Stimulated activated naive B cell treated with anti-CD40 and anti-IgM and Interleukin-4, amounts not matched to agents 10 μg/mL and 1 μg/mL and 100 μg/mL, for 72 hours (primary cell): ENCODE measurements at regions not wholly inside any gene's neighbourhood (a gene's known extent, or its start where the extent isn't known, plus 50 kb on each side); places are given as distances from the start of the nearest gene placed in this dataset.
A peak's percentile ranks its signal among the peaks of the same experiment; 100 is the strongest.
"Not testable (repeated sequence)": the region's sequence is repeated elsewhere in the genome, so short reads cannot be mapped to it uniquely, and the experiment has no call there.

Experiments used
- ATAC-seq, 2 donors: fragments of 150-1000 bp; cut with Tn5 transposase; replicated peaks; 2 replicates each; pipeline ENCODE4 v1.10.0; 2021; ENCODE audit warnings: moderate library complexity in 1 of 2
- DNase-seq: peaks from one replicate; pipeline ENCODE4 v3.0.0; 2021
- H3K27ac Mint-ChIP-seq: one replicate; pipeline ENCODE4 v1.8.0; 2022; ENCODE audit warnings: mild to moderate bottlenecking, mixed read lengths
- H3K27me3 Mint-ChIP-seq, 2 donors: one replicate each; pipeline ENCODE4 v1.8.0; 2022; ENCODE audit warnings: mixed read lengths in 2 of 2
- H3K36me3 Mint-ChIP-seq, 2 donors: one replicate each; pipeline ENCODE4 v1.8.0; 2022; ENCODE audit warnings: mixed read lengths in 2 of 2, mild to moderate bottlenecking in 1 of 2
- H3K4me1 Mint-ChIP-seq, 2 donors: one replicate each; pipeline ENCODE4 v1.8.0; 2022; ENCODE audit warnings: mixed read lengths in 2 of 2, mild to moderate bottlenecking in 1 of 2
- H3K4me3 Mint-ChIP-seq, 2 donors: one replicate each; pipeline ENCODE4 v1.8.0; 2022; ENCODE audit warnings: mild to moderate bottlenecking in 2 of 2, mixed read lengths in 2 of 2, moderate library complexity in 1 of 2
- H3K9me3 Mint-ChIP-seq, 2 donors: one replicate each; pipeline ENCODE4 v1.8.0; 2022; ENCODE audit warnings: mixed read lengths in 2 of 2, mild to moderate bottlenecking in 1 of 2

DNA sequence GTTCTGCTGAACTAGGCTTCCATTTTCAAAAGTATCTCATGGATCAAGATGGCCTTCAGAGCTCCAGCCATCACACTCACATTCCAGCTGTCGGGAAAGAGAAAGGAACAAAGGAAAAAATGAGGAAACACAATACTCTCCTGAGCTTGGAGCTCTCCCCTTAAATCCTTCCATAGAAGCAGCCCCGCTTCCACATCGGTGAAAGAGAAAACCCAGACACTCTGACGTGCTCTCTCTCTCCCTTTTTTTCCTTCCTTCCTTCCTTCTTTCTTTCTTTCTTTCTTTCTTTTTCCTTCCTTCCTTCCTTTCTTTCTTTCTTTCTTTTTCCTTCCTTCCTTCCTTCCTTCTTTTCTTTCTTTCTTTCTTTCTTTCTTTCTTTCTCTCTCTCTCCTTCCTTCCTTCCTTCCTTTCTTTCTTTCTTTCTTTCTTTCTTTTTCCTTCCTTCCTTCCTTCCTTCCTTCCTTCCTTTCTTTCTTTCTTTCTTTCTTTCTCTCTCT is 115.3 kb downstream of the TFAP2C start:
- H3K36me3 Mint-ChIP-seq, H3K4me1 Mint-ChIP-seq, DNase-seq, ATAC-seq, H3K4me3 Mint-ChIP-seq, H3K9me3 Mint-ChIP-seq, H3K27ac Mint-ChIP-seq: not testable (repeated sequence)
- H3K27me3 Mint-ChIP-seq, result peaks cover 31 to 34% of the 10 kb centered on the region in 2 donors

DNA sequence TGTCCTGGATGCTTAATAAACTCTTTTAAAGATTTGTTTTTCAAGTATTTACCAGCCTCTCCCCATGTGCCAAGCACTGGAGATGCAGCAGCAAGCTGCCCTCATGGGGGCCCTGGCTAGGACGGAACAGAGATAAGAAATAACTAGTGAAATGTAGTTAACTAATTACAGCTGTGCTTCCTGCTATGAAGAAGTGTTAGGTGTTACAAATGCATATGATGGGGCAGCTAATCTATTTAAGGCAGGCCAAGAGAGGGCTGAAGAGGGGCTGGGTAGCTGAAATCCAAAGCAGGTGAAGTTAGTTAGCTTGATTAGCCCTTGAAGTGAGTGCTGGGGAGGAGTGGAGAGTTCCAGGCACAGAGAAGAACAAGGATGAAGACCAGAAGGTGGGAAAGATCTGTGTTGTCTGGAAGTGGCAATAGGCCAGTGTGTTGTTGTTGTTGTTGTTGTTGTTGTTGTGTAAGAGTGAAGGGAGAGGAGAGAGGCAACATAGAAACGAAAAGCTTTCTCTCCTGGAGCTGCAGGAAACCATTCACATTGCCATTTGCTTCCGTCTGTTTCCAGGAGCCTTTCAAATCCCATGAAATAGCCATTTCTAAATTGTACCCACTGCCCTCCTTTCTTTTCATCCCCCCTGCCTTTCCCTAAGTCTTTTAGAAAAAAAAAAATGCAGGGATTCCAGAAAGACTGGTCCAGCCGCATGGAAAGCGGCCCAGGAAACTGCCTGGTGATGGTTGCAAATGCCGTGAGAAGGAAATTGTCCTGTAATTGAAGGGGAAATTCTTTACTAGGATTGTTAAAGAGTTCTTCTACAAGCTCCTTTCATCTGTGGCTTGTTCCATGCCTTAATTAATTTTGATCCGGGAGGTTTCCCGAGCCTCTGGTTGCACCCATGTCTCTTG is 119.6 kb downstream of the TFAP2C start:
- Mint-ChIP-seq H3K36me3 (peaks cover 0 to 2% of the 10 kb centered on the region in 2 donors), H3K27ac (no peak overlapping the region), H3K4me3 (no peak overlapping the region), H3K27me3 (peaks cover 21 to 35% of the 10 kb centered on the region in 2 donors), H3K4me1 (peaks cover 3 to 5% of the 10 kb centered on the region in 2 donors), H3K9me3 (peaks cover 0 to 2% of the 10 kb centered on the region in 2 donors)
- ATAC-seq, result no peak
- no peak for DNase-seq

DNA sequence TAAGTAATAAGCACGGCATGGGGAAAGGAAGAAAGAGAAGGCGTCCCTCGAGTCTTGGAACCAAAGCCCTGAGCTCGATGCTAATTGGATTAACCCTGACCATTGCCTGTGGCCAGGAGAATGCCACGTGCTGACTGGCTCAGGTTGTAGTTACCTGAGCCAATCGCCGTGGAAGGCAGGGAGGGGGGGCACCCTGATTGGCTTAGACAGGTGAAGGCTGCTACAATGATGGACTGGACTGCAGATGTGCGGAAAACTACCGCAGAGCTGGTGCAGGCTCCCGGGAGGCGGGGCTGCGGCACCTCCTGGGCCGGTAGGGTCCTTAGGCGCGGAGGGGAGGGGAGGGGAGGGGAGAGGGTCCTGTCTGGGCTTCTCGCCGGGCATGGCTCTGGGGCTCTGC is 121.3 kb downstream of the TFAP2C start:
- peak in 1 of 2 donors; percentile 38 for ATAC-seq
- no peak overlapping the region for H3K27ac Mint-ChIP-seq
- no peaks in the 10 kb centered on the region for H3K36me3 Mint-ChIP-seq
- H3K27me3 Mint-ChIP-seq, result peaks cover 21 to 32% of the 10 kb centered on the region in 2 donors
- peaks cover 0 to 2% of the 10 kb centered on the region in 2 donors for H3K9me3 Mint-ChIP-seq
- no peak for DNase-seq
- no peak overlapping the region for H3K4me3 Mint-ChIP-seq
- peaks cover 3 to 5% of the 10 kb centered on the region in 2 donors for H3K4me1 Mint-ChIP-seq

DNA sequence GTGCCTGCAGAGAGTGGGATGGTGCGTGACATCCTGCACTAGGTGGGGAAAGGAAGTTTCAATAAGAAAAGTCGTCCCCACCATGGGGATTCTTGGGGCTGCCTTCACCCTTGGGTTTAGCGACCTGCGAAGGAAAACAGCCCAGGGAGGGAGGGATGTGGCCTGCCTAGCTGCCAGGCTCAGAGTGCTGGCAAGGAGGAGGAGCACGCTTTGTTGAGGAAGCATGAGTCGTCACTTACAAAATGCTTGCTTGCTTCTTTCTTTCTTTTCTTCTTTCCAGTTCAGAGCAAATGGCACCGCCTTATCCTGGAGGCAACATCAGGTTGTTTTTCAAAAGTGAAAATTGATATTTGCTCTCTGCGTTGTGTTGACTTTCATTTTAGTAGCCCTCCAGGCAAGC is 123.2 kb downstream of the TFAP2C start:
- ATAC-seq, result no peak
- H3K36me3 Mint-ChIP-seq, result no peaks in the 10 kb centered on the region

DNA sequence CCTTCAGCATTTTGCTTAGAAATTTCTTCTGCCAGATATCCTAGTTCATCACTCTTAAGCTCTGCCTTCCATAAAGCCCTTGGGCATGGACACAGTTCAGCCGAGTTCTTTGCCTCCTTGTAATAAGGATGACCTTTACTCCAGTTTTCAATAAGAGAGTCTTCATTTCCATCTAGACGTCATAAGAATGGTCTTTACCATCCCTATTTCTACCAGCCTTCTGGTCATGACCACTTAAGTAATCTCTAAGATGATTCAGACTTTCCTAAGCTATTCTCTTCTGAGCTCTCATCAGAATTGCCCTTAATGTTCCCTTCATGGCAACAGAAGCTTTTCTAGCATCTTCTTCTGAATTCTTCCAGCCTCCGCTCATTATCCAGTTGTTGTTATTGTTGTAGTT is 126.1 kb downstream of the TFAP2C start:
- Mint-ChIP-seq H3K27me3 (peaks cover 11 to 30% of the 10 kb centered on the region in 2 donors), H3K9me3 (peaks cover 5% of the 10 kb centered on the region in 2 donors), H3K27ac (no peak overlapping the region), H3K4me3 (no peak overlapping the region), H3K4me1 (peaks cover 2 to 3% of the 10 kb centered on the region in 2 donors), H3K36me3 (no peaks in the 10 kb centered on the region)
- ATAC-seq (no peak), DNase-seq (no peak)

More for the DNA sequence above, 123.2 kb downstream of the TFAP2C start:
- H3K4me3 Mint-ChIP-seq, result no peak overlapping the region
- peaks cover 3 to 5% of the 10 kb centered on the region in 2 donors for H3K4me1 Mint-ChIP-seq
- no peak for DNase-seq
- no peak overlapping the region for H3K27ac Mint-ChIP-seq
- peaks cover under 1 to 2% of the 10 kb centered on the region in 2 donors for H3K9me3 Mint-ChIP-seq
- peaks cover 18 to 32% of the 10 kb centered on the region in 2 donors for H3K27me3 Mint-ChIP-seq

GRCh38 chr20:56756658-56757057 is 127.6 kb downstream of the TFAP2C start:
- not testable (repeated sequence) for H3K4me3 Mint-ChIP-seq

GRCh38 chr20:56758706-56759105 is 129.6 kb downstream of the TFAP2C start:
- Mint-ChIP-seq H3K4me1 (no peaks in the 10 kb centered on the region), H3K4me3 (no peak overlapping the region), H3K9me3 (peaks cover 9 to 10% of the 10 kb centered on the region in 2 donors), H3K27ac (no peak overlapping the region), H3K36me3 (no peaks in the 10 kb centered on the region), H3K27me3 (peaks cover 3 to 14% of the 10 kb centered on the region in 2 donors)
- ATAC-seq (no peak), DNase-seq (no peak)

More at GRCh38 chr20:56756658-56757057, 127.6 kb downstream of the TFAP2C start:
- ATAC-seq, DNase-seq, H3K36me3 Mint-ChIP-seq, H3K27ac Mint-ChIP-seq, H3K9me3 Mint-ChIP-seq, H3K4me1 Mint-ChIP-seq: not testable (repeated sequence)
- peaks cover 9 to 24% of the 10 kb centered on the region in 2 donors for H3K27me3 Mint-ChIP-seq

DNA sequence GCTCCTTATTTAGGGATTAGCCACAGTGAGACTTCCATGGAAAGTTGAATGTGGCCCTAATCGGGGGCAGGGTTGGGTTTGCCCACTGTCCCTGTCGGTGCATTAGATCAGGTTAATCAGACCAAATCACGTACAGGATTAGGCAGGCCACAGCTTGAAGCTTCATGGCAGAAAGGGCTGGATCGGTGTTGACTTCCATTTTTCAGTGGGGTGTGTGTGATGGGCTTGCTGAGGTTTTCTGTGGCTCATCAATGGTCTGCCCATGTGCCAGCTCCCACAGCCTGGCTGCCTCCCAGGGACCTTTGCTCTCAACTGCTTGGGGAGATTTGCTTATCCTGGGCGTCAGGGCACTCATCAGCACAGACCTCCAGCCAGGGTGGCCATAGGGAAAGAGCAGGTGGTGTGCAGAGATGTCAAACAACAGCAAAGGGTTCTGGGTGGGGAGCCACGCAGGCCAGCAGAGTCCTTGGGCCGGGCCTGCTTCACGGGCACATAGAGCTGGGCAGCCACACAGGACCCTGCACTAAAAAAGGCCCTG is 130.7 kb downstream of the TFAP2C start:
- Mint-ChIP-seq H3K9me3 (peaks cover 9 to 13% of the 10 kb centered on the region in 2 donors), H3K36me3 (no peaks in the 10 kb centered on the region), H3K4me3 (no peak overlapping the region), H3K4me1 (no peaks in the 10 kb centered on the region), H3K27ac (no peak overlapping the region), H3K27me3 (peaks cover 3 to 12% of the 10 kb centered on the region in 2 donors)
- no peak for ATAC-seq
- DNase-seq, result no peak

DNA sequence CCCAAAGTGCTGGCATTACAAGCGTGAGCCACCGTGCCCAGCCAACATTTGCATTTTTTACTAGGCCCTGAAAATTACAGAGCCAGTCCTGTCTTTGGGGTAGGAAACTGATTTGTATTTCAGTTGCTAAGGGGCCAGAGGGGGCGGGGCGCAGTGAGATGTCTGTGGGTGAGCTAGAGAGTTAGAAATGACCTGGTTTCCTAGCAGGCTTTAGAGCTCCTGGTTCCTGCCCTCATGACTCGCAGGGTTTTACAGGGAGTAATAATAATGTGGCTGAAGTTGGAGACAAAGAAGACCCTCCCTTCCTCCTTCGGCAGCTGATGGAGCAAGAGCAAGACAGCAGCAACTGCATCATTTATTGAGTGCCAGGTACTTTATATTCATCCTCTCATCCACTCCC is 131.5 kb downstream of the TFAP2C start:
- H3K36me3 Mint-ChIP-seq, result no peaks in the 10 kb centered on the region
- H3K9me3 Mint-ChIP-seq, result peaks cover 9 to 13% of the 10 kb centered on the region in 2 donors
- DNase-seq (no peak), ATAC-seq (no peak)
- peaks cover 3 to 6% of the 10 kb centered on the region in 2 donors for H3K27me3 Mint-ChIP-seq
- no peak overlapping the region for H3K27ac Mint-ChIP-seq
- H3K4me3 Mint-ChIP-seq, result no peak overlapping the region
- H3K4me1 Mint-ChIP-seq, result no peaks in the 10 kb centered on the region

GRCh38 chr20:56761393-56761792 is 132.3 kb downstream of the TFAP2C start:
- DNase-seq, result no peak
- ATAC-seq, result no peak
- Mint-ChIP-seq H3K4me3 (no peak overlapping the region), H3K27ac (no peak overlapping the region), H3K4me1 (no peaks in the 10 kb centered on the region), H3K9me3 (peaks cover 9 to 11% of the 10 kb centered on the region in 2 donors), H3K36me3 (no peaks in the 10 kb centered on the region), H3K27me3 (peaks cover 3 to 6% of the 10 kb centered on the region in 2 donors)

DNA sequence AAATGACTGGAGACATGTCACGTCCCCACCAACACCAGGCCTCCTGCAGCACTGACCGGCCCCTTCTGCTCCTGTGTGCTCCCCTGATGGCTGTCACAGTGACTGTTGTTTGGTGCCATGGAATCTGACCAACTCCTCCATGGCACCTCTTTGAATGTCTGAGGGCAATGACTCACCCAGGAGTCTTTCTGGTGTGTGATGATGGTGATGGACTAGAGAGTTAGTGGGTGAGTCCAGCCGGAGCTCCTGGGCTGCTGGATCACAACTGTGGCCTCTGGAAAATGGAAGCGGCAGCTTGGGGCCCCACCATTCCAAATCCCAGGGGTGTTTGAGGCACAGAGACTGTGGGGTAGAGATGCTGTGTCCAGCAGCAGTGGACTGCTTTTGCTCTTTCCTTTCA is 133.3 kb downstream of the TFAP2C start:
- Mint-ChIP-seq H3K27me3 (peaks cover 3 to 4% of the 10 kb centered on the region in 2 donors), H3K4me1 (no peaks in the 10 kb centered on the region), H3K4me3 (no peak overlapping the region), H3K9me3 (peaks cover 8 to 13% of the 10 kb centered on the region in 2 donors), H3K27ac (no peak overlapping the region), H3K36me3 (no peaks in the 10 kb centered on the region)
- ATAC-seq (no peak), DNase-seq (no peak)

- Mint-ChIP-seq H3K9me3 (peaks cover 4 to 10% of the 10 kb centered on the region in 2 donors), H3K4me1 (no peaks in the 10 kb centered on the region), H3K27ac (no peak overlapping the region), H3K27me3 (peaks cover 0 to under 1% of the 10 kb centered on the region in 2 donors), H3K4me3 (no peak overlapping the region), H3K36me3 (no peaks in the 10 kb centered on the region)
- DNase-seq, result no peak
- no peak for ATAC-seq
Measured at GRCh38 chr20:56762829-56763228, 133.7 kb downstream of the TFAP2C start.

GRCh38 chr20:56764671-56765070 is 135.6 kb downstream of the TFAP2C start:
- H3K27me3 Mint-ChIP-seq, result no peaks in the 10 kb centered on the region
- H3K9me3 Mint-ChIP-seq, result peaks cover 4 to 11% of the 10 kb centered on the region in 2 donors
- no peaks in the 10 kb centered on the region for H3K4me1 Mint-ChIP-seq
- H3K27ac Mint-ChIP-seq, result no peak overlapping the region
- H3K36me3 Mint-ChIP-seq, result no peaks in the 10 kb centered on the region
- DNase-seq (no peak), ATAC-seq (no peak)
- H3K4me3 Mint-ChIP-seq, result no peak overlapping the region

DNA sequence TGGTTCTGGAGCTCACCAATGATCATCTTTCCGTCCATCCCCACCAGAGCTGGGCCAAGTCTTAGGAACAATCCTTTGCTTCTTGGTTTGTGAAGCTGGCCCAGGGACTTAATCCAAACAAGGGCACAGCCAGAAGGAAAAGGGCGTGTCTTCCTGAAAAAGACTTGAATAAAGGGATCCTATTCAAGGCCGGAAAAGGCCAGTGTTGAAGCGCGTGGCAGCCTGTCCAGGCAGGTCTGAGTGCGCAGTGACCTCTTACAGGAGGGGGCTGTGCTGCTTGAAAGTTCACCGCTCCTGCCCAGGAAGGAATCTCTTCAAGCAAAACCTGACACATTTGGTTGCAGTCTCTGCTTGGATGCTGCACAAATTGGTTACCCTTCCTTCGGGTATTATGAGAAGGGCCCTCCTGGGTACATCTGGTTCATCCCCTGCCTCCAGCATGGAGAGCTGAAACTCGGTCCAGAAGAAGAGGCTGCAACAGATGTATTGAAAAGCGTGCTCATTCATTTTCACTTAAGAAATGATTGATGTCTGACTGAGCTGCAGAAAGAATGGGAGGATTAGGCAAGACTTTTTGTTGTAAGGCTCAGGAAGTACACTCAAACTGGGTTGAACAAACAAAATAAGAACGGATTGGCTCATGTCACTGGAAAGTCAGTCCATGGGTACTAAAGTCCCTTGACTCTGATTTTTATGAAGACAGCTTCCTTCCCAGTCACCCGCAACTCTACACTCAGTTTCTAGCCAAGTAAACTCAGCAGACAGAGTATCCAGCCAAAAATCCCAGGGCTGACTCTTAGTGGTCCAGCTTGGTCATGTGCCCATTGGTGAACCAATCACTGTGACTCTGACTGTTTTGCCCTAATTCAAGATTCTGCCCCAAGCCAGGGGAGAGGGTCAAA is 136.3 kb downstream of the TFAP2C start:
- no peaks in the 10 kb centered on the region for H3K36me3 Mint-ChIP-seq
- ATAC-seq (no peak), DNase-seq (no peak)
- H3K27me3 Mint-ChIP-seq, result no peaks in the 10 kb centered on the region
- H3K4me3 Mint-ChIP-seq, result no peak overlapping the region
- H3K27ac Mint-ChIP-seq, result no peak overlapping the region
- H3K4me1 Mint-ChIP-seq, result no peaks in the 10 kb centered on the region
- peaks cover 4 to 11% of the 10 kb centered on the region in 2 donors for H3K9me3 Mint-ChIP-seq
